ENCODE measurements at regions not wholly inside any gene's neighbourhood (a gene's known extent, or its start where the extent isn't known, plus 50 kb on each side); places are given as distances from the start of the nearest gene placed in this dataset.

- no peak for DNase-seq
- ATAC-seq = no peak
- Histone ChIP-seq H3K9me3 (no peaks in the 10 kb centered on the region), H3K36me3 (no peaks in the 10 kb centered on the region), H3K27me3 (ENCODE audit: low read depth) (no peaks in the 10 kb centered on the region), H3K27ac (no peak overlapping the region), H3K4me3 (no peak overlapping the region), H3K4me1 (no peaks in the 10 kb centered on the region)
- intact Hi-C loops (cut with DNase I) = no loop called here
- no peak for TF ChIP-seq CTCF (IDR thresholded peaks at IDR 0.05)
Observed at GRCh38 chrX:95797344-95797743, 887.3 kb upstream of the DIAPH2 start.

- DNase-seq (no peak), ATAC-seq (no peak)
- Histone ChIP-seq H3K27me3 (ENCODE audit: low read depth) (no peaks in the 10 kb centered on the region), H3K4me3 (no peak overlapping the region), H3K27ac (no peak overlapping the region), H3K4me1 (no peaks in the 10 kb centered on the region), H3K36me3 (no peaks in the 10 kb centered on the region), H3K9me3 (no peaks in the 10 kb centered on the region)
- intact Hi-C loops (cut with DNase I) = no loop called here
- no peak for TF ChIP-seq CTCF (IDR thresholded peaks at IDR 0.05)
Observed at GRCh38 chrX:95823796-95824195, 860.8 kb upstream of the DIAPH2 start.

- no peaks in the 10 kb centered on the region for H3K36me3 ChIP-seq
- ATAC-seq (no peak), DNase-seq (no peak)
- H3K4me1 ChIP-seq = no peaks in the 10 kb centered on the region
- H3K27me3 ChIP-seq (ENCODE audit: low read depth) = no peaks in the 10 kb centered on the region
- intact Hi-C loops (cut with DNase I) = no loop called here
- no peaks in the 10 kb centered on the region for H3K9me3 ChIP-seq
- no peak overlapping the region for H3K4me3 ChIP-seq
- no peak for TF ChIP-seq CTCF (IDR thresholded peaks at IDR 0.05)
- no peak overlapping the region for H3K27ac ChIP-seq
Observed at GRCh38 chrX:95835223-95835622, 849.4 kb upstream of the DIAPH2 start.

GRCh38 chrX:95836517-95836916 lies 848.1 kb upstream of the DIAPH2 start:
- no peak overlapping the region for H3K4me3 ChIP-seq
- H3K36me3 ChIP-seq = no peaks in the 10 kb centered on the region
- DNase-seq (no peak), ATAC-seq (no peak)
- H3K9me3 ChIP-seq = no peaks in the 10 kb centered on the region
- intact Hi-C loops (cut with DNase I) = no loop called here
- TF ChIP-seq CTCF (IDR thresholded peaks at IDR 0.05) = no peak
- no peaks in the 10 kb centered on the region for H3K4me1 ChIP-seq
- no peak overlapping the region for H3K27ac ChIP-seq
- H3K27me3 ChIP-seq (ENCODE audit: low read depth) = no peaks in the 10 kb centered on the region

- DNase-seq (no peak), ATAC-seq (no peak)
- no peaks in the 10 kb centered on the region for H3K4me1 ChIP-seq
- H3K27me3 ChIP-seq (ENCODE audit: low read depth) = no peaks in the 10 kb centered on the region
- no peak for TF ChIP-seq CTCF (IDR thresholded peaks at IDR 0.05)
- no peak overlapping the region for H3K27ac ChIP-seq
- H3K36me3 ChIP-seq = no peaks in the 10 kb centered on the region
- intact Hi-C loops (cut with DNase I) = no loop called here
- no peak overlapping the region for H3K4me3 ChIP-seq
- H3K9me3 ChIP-seq = no peaks in the 10 kb centered on the region
Observed at GRCh38 chrX:95841863-95842262, 842.8 kb upstream of the DIAPH2 start.

- ATAC-seq (no peak), DNase-seq (no peak)
- H3K27me3 ChIP-seq (ENCODE audit: low read depth) = no peaks in the 10 kb centered on the region
- intact Hi-C loops (cut with DNase I) = no loop called here
- no peak for TF ChIP-seq CTCF (IDR thresholded peaks at IDR 0.05)
- H3K36me3 ChIP-seq = no peaks in the 10 kb centered on the region
- no peak overlapping the region for H3K27ac ChIP-seq
- no peak overlapping the region for H3K4me3 ChIP-seq
- H3K9me3 ChIP-seq = no peaks in the 10 kb centered on the region
- no peaks in the 10 kb centered on the region for H3K4me1 ChIP-seq
Observed at GRCh38 chrX:95860127-95860526, 824.5 kb upstream of the DIAPH2 start.
